Activated CD8-positive, alpha-beta memory T cell treated with anti-CD3 and anti-CD28 coated beads, Interleukin-2, amount 10 ng/mL, durations not matched to agents 7 days and 5 days (primary cell): ENCODE measurements at regions not wholly inside any gene's neighbourhood (a gene's known extent, or its start where the extent isn't known, plus 50 kb on each side); places are given as distances from the start of the nearest gene placed in this dataset.

Experiments
- ATAC-seq: fragments of 150-1000 bp; cut with Tn5 transposase; one replicate; pipeline ENCODE4 v1.10.0; 2021; ENCODE audit warnings: moderate library complexity
- CTCF ChIA-PET: fragments of 350-600 bp; sonication (Branson Sonifier 250); formaldehyde crosslinking; loops from one replicate; lab custom pipeline; 2021; ENCODE audit warnings: antibody characterized with exemption; lab: Charles Lee
- DNase-seq: peaks from one replicate; pipeline ENCODE4 v3.0.0-alpha.2; 2020
- H3K27ac Mint-ChIP-seq: one replicate; pipeline ENCODE4 v1.8.0; 2021; ENCODE audit warnings: mild to moderate bottlenecking, mixed read lengths
- H3K27me3 Mint-ChIP-seq: one replicate; pipeline ENCODE4 v1.8.0; 2021; ENCODE audit warnings: mixed read lengths
- H3K36me3 Mint-ChIP-seq: one replicate; pipeline ENCODE4 v1.8.0; 2021; ENCODE audit warnings: mild to moderate bottlenecking, mixed read lengths
- H3K4me1 Mint-ChIP-seq: one replicate; pipeline ENCODE4 v1.8.0; 2021; ENCODE audit warnings: mixed read lengths
- H3K4me3 Mint-ChIP-seq: one replicate; pipeline ENCODE4 v1.8.0; 2021; ENCODE audit warnings: mild to moderate bottlenecking, moderate library complexity, mixed read lengths
- H3K9me3 Mint-ChIP-seq: one replicate; pipeline ENCODE4 v1.8.0; 2022; ENCODE audit warnings: low read depth, mixed read lengths

DNA sequence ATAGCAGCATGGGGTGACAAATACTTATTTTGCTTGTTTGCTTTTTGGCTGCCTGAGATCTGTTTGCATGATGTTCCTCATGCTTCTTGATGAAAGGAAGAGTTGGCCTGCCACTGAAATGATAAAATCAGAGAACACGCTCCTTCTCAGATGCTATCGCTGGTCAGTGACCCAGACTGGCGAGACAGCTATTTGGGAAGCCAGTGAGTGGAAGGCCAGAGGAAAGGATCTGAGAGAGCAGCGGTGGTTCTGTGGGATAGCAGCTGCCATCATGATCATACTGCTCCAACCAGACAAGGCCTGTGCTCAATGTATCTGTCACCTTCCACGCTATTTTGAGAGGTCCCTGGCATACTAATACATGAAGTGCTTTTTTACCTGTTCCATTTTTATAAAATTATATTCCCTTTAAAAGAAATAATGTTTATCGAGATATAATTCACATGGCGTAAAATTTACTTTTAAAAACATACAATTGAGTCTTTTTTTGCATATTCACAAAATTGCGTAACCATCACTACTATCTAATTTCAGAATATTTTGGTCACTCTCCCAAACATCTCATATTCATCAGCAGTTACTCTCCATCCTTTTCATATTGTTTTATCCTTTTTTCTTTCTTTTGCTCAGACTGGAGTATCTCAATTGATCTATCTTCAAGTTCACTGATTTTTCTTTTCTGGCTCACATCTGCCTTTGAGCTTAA lies 695.1 kb downstream of the TNS3 start:
- ATAC-seq: no peak
- DNase-seq: no peak
- H3K27ac Mint-ChIP-seq: peak overlapping the region; percentile 29
- no peaks in the 10 kb centered on the region for H3K4me1 Mint-ChIP-seq
- H3K27me3 Mint-ChIP-seq: no peaks in the 10 kb centered on the region
- no peak overlapping the region for H3K4me3 Mint-ChIP-seq
- CTCF ChIA-PET: no interaction called here
- peaks cover 8% of the 10 kb centered on the region for H3K9me3 Mint-ChIP-seq
- no peaks in the 10 kb centered on the region for H3K36me3 Mint-ChIP-seq

- Mint-ChIP-seq H3K27ac (no peak overlapping the region), H3K27me3 (no peaks in the 10 kb centered on the region), H3K36me3 (no peaks in the 10 kb centered on the region), H3K4me3 (no peak overlapping the region), H3K9me3 (peaks cover 12% of the 10 kb centered on the region), H3K4me1 (no peaks in the 10 kb centered on the region)
- DNase-seq (no peak), ATAC-seq (no peak)
- CTCF ChIA-PET: no interaction called here
Measured at GRCh38 chr7:46885167-46885566, 696.7 kb downstream of the TNS3 start.

GRCh38 chr7:46881507-46882127 lies 700.3 kb downstream of the TNS3 start:
- Mint-ChIP-seq H3K4me1 (no peaks in the 10 kb centered on the region), H3K36me3 (no peaks in the 10 kb centered on the region), H3K4me3 (no peak overlapping the region), H3K27me3 (no peaks in the 10 kb centered on the region), H3K27ac (no peak overlapping the region), H3K9me3 (peaks cover 8% of the 10 kb centered on the region)
- CTCF ChIA-PET: no interaction called here
- ATAC-seq (no peak), DNase-seq (no peak)

GRCh38 chr7:46880508-46881196 lies 701.3 kb downstream of the TNS3 start:
- no peaks in the 10 kb centered on the region for H3K36me3 Mint-ChIP-seq
- H3K27me3 Mint-ChIP-seq: no peaks in the 10 kb centered on the region
- no peak for DNase-seq
- H3K27ac Mint-ChIP-seq: no peak overlapping the region
- peaks cover 6% of the 10 kb centered on the region for H3K9me3 Mint-ChIP-seq
- no peak for ATAC-seq
- no peak overlapping the region for H3K4me3 Mint-ChIP-seq
- CTCF ChIA-PET: no interaction called here
- H3K4me1 Mint-ChIP-seq: no peaks in the 10 kb centered on the region

DNA sequence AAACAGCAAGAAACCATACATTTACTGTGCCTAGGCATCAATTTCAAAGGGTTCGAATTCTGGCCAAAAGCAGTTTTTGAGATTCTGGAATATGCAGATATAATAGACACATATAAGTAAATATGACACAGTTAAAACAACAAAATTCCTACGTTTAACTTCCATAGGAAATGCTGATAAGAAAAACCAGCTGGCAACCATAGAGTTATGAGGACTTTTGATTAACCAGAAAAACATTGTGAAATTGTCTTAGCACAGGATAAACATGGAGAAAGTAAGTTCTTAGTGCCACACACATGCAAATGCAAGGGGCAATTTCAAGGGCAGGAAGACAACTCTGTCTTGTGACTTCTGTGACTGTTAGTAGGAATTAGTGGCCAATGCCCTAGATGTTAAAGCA lies 702.1 kb downstream of the TNS3 start:
- Mint-ChIP-seq H3K27me3 (no peaks in the 10 kb centered on the region), H3K4me1 (no peaks in the 10 kb centered on the region), H3K36me3 (no peaks in the 10 kb centered on the region), H3K27ac (no peak overlapping the region), H3K4me3 (no peak overlapping the region), H3K9me3 (peaks cover 6% of the 10 kb centered on the region)
- CTCF ChIA-PET: no interaction called here
- no peak for DNase-seq
- no peak for ATAC-seq

DNA sequence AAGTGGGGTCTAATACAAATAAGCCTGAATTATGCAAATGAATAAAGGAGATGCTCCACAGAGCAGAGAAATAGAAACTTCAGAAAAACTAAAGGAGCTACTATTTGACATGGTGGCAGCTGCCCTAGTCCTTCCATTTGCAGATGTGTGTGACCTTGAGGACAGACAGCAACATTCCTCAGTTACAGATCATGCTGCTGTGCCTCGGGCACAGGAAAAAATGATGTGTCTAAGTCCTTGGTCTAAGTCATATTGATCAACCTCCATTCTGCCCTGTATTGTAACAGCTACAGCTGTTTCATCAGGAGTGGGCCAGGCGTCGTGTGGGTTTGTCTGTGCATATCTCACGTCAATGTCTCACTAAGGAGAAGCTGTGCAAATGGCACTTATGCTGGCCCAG lies 710.4 kb downstream of the TNS3 start:
- ATAC-seq: no peak
- CTCF ChIA-PET: no interaction called here
- no peak overlapping the region for H3K27ac Mint-ChIP-seq
- DNase-seq: no peak
- no peaks in the 10 kb centered on the region for H3K4me1 Mint-ChIP-seq
- no peaks in the 10 kb centered on the region for H3K27me3 Mint-ChIP-seq
- peaks cover 2% of the 10 kb centered on the region for H3K9me3 Mint-ChIP-seq
- no peaks in the 10 kb centered on the region for H3K36me3 Mint-ChIP-seq
- H3K4me3 Mint-ChIP-seq: no peak overlapping the region

DNA sequence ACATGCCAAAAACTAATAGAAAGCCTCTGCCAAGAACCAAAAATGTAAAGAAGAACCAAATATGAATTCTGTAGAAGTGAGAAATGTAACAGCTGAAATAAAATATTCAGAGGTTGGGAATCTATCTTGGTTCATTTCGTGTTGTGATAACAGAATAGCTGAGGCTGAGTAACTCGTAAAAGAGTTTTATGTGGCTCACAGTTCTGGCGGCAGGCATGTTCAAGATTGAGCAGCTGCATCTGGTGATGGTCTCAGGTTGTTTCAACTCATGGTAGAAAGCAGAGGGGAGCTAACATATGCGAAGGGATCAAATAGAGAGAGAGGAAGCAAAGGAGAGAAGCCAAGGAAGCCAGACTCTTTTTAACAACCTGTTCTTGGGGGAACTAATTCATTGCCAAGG lies 717.2 kb downstream of the TNS3 start:
- Mint-ChIP-seq H3K36me3 (no peaks in the 10 kb centered on the region), H3K4me3 (no peak overlapping the region), H3K27me3 (no peaks in the 10 kb centered on the region), H3K27ac (no peak overlapping the region), H3K4me1 (no peaks in the 10 kb centered on the region), H3K9me3 (peaks cover 9% of the 10 kb centered on the region)
- no peak for ATAC-seq
- DNase-seq: no peak
- CTCF ChIA-PET: no interaction called here

- DNase-seq (no peak), ATAC-seq (no peak)
- CTCF ChIA-PET: no interaction called here
- peaks cover 9% of the 10 kb centered on the region for H3K9me3 Mint-ChIP-seq
- H3K4me3 Mint-ChIP-seq: no peak overlapping the region
- no peaks in the 10 kb centered on the region for H3K27me3 Mint-ChIP-seq
- no peaks in the 10 kb centered on the region for H3K4me1 Mint-ChIP-seq
- H3K27ac Mint-ChIP-seq: no peak overlapping the region
- no peaks in the 10 kb centered on the region for H3K36me3 Mint-ChIP-seq
Measured at GRCh38 chr7:46859963-46860475, 721.9 kb downstream of the TNS3 start.

DNA sequence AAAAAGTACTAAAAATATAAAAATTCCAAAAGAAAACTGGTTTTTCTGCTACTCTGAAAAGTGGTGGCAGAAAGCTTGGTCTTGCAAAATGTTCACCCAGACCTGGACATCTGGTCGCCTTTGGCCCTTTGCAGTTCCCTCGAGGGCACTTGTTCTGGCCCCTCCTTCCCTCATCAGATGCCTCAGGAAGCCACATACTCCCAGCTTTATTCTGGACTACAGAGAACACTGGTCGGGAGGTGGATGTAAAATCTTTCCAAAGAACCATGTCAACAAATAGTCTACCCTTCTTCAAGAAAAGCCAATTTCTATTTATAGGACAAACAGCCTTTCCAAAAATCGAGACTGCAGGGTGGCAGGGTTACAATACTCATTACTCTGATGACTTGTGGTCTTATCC lies 726.1 kb downstream of the TNS3 start:
- ATAC-seq (no peak), DNase-seq (no peak)
- Mint-ChIP-seq H3K4me3 (no peak overlapping the region), H3K27me3 (no peaks in the 10 kb centered on the region), H3K36me3 (no peaks in the 10 kb centered on the region), H3K4me1 (no peaks in the 10 kb centered on the region), H3K9me3 (peaks cover under 1% of the 10 kb centered on the region), H3K27ac (no peak overlapping the region)
- CTCF ChIA-PET: no interaction called here

- H3K9me3 Mint-ChIP-seq: no peaks in the 10 kb centered on the region
- no peaks in the 10 kb centered on the region for H3K27me3 Mint-ChIP-seq
- CTCF ChIA-PET: no interaction called here
- ATAC-seq (no peak), DNase-seq (no peak)
- H3K4me1 Mint-ChIP-seq: no peaks in the 10 kb centered on the region
- H3K27ac Mint-ChIP-seq: no peak overlapping the region
- H3K4me3 Mint-ChIP-seq: no peak overlapping the region
- H3K36me3 Mint-ChIP-seq: no peaks in the 10 kb centered on the region
Measured at GRCh38 chr7:46854958-46855473, 726.9 kb downstream of the TNS3 start.

- CTCF ChIA-PET: no interaction called here
- Mint-ChIP-seq H3K36me3 (no peaks in the 10 kb centered on the region), H3K27ac (no peak overlapping the region), H3K27me3 (no peaks in the 10 kb centered on the region), H3K4me3 (no peak overlapping the region), H3K9me3 (no peaks in the 10 kb centered on the region), H3K4me1 (no peaks in the 10 kb centered on the region)
- no peak for ATAC-seq
- no peak for DNase-seq
Measured at GRCh38 chr7:46853451-46853850, 728.5 kb downstream of the TNS3 start.

DNA sequence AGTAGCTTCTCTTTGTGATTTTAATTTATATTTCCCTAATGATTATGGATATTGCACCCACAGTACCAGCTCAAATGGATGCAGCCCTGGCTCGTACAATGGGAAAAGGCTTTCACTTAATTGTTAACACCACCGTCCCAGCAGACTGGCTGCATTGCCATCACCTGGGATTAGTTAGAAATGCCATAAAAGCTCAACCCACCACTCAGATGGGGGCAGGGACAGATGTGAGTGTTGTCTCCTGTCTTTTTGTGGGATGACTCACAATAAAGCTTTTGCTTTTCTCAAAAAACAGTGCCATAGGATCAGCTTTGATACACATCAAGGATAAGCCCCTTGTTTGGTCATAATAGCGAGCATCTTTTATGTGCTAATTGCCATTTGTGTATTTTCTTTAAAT lies 729.1 kb downstream of the TNS3 start:
- CTCF ChIA-PET: no interaction called here
- no peaks in the 10 kb centered on the region for H3K36me3 Mint-ChIP-seq
- no peaks in the 10 kb centered on the region for H3K4me1 Mint-ChIP-seq
- no peaks in the 10 kb centered on the region for H3K9me3 Mint-ChIP-seq
- no peak for DNase-seq
- no peak overlapping the region for H3K4me3 Mint-ChIP-seq
- H3K27ac Mint-ChIP-seq: no peak overlapping the region
- H3K27me3 Mint-ChIP-seq: no peaks in the 10 kb centered on the region
- no peak for ATAC-seq

GRCh38 chr7:46850563-46851330 lies 731.2 kb downstream of the TNS3 start:
- H3K4me3 Mint-ChIP-seq: no peak overlapping the region
- no peaks in the 10 kb centered on the region for H3K27me3 Mint-ChIP-seq
- H3K27ac Mint-ChIP-seq: no peak overlapping the region
- DNase-seq (no peak), ATAC-seq (no peak)
- CTCF ChIA-PET: no interaction called here
- H3K36me3 Mint-ChIP-seq: no peaks in the 10 kb centered on the region
- peaks cover 3% of the 10 kb centered on the region for H3K9me3 Mint-ChIP-seq
- H3K4me1 Mint-ChIP-seq: no peaks in the 10 kb centered on the region
